ENCODE measurements at regions not wholly inside any gene's neighbourhood (a gene's known extent, or its start where the extent isn't known, plus 50 kb on each side); places are given as distances from the start of the nearest gene placed in this dataset.
"Not testable (repeated sequence)": the region's sequence is repeated elsewhere in the genome, so short reads cannot be mapped to it uniquely, and the experiment has no call there.

DNA sequence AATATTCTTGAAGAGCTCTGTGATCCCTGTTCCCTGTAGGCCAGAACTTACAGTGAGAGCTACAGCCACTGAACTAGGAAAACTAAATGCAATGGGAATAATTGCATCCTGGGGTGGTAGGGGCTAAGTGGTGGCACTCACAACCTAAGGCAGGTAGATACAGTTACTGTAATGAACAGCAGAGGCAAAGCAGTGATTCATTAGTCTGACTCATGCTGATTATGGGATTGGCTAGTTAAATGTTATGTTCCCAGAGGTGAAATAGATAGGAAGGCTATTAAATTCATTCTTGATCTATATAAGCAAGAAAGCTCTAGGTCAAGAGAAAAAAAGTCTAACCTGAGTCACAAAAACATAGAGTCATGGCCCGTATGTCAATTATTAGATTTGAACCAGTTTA is 173.1 kb upstream of the MALRD1 start:
- no peak for DNase-seq (ENCODE audit: low read depth)
- no peak overlapping the region for H3K4me3 ChIP-seq (ENCODE audit: low read depth, low read length)
- TF ChIP-seq, protein P1, sequence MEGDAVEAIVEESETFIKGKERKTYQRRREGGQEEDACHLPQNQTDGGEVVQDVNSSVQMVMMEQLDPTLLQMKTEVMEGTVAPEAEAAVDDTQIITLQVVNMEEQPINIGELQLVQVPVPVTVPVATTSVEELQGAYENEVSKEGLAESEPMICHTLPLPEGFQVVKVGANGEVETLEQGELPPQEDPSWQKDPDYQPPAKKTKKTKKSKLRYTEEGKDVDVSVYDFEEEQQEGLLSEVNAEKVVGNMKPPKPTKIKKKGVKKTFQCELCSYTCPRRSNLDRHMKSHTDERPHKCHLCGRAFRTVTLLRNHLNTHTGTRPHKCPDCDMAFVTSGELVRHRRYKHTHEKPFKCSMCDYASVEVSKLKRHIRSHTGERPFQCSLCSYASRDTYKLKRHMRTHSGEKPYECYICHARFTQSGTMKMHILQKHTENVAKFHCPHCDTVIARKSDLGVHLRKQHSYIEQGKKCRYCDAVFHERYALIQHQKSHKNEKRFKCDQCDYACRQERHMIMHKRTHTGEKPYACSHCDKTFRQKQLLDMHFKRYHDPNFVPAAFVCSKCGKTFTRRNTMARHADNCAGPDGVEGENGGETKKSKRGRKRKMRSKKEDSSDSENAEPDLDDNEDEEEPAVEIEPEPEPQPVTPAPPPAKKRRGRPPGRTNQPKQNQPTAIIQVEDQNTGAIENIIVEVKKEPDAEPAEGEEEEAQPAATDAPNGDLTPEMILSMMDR (IDR thresholded peaks at IDR 0.05; ENCODE audit: insufficient read depth, low read length, poor library complexity, severe bottlenecking) = no peak
- H3K27me3 ChIP-seq (ENCODE audit: control insufficient read depth, insufficient read depth, low read length) = no peaks in the 10 kb centered on the region
- H3K36me3 ChIP-seq (ENCODE audit: control insufficient read depth, insufficient read depth, low read length) = no peaks in the 10 kb centered on the region

DNA sequence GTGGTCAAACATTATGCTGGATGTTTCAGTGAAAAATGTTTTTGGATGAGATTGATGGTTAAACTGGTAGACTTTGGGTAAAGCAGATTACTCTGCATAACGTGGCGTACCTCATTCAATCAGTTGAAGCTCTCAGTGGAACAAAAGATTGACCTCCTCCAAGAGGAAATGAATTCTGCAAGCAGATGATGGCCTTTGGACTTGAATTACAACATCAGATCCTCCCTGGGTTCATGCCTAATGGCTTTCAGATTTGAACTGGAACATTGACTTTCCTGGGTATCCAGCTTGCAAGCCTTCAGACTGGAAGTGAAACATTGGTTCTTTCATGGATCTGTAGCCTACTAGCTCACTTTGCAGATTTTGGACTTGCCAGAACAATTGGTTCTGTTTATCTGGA is 169.3 kb upstream of the MALRD1 start:
- no peaks in the 10 kb centered on the region for H3K27me3 ChIP-seq (ENCODE audit: control insufficient read depth, insufficient read depth, low read length)
- H3K36me3 ChIP-seq (ENCODE audit: control insufficient read depth, insufficient read depth, low read length) = no peaks in the 10 kb centered on the region
- TF ChIP-seq, protein P1 (IDR thresholded peaks at IDR 0.05; ENCODE audit: insufficient read depth, low read length, poor library complexity, severe bottlenecking) = no peak
- no peak overlapping the region for H3K4me3 ChIP-seq (ENCODE audit: low read depth, low read length)
- DNase-seq (ENCODE audit: low read depth) = no peak

DNA sequence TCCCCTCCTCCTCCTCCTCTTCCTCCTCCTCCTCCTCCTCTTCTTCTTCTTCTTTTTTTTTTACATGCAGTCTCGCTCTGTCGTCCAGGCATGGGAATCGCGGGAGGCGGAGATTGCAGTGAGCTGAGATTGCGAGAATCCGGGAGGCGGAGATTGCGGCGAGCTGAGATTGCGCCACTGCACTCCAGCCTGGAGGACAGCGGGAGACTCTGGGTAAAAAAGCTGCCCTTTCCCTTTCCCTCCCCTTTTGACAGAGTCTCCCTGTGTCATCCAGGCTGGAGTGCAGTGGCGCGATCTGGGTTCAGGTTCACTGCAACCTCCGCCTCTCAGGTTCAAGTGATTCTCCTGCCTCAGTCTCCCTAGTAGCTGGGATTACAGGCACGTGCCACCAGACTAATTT is 168.1 kb upstream of the MALRD1 start:
- TF ChIP-seq, protein P1 (IDR thresholded peaks at IDR 0.05; ENCODE audit: insufficient read depth, low read length, poor library complexity, severe bottlenecking) = no peak
- Histone ChIP-seq H3K4me3 (ENCODE audit: low read depth, low read length) (no peak overlapping the region), H3K36me3 (ENCODE audit: control insufficient read depth, insufficient read depth, low read length) (no peaks in the 10 kb centered on the region), H3K27me3 (ENCODE audit: control insufficient read depth, insufficient read depth, low read length) (no peaks in the 10 kb centered on the region)
- DNase-seq (ENCODE audit: low read depth) = no peak

DNA sequence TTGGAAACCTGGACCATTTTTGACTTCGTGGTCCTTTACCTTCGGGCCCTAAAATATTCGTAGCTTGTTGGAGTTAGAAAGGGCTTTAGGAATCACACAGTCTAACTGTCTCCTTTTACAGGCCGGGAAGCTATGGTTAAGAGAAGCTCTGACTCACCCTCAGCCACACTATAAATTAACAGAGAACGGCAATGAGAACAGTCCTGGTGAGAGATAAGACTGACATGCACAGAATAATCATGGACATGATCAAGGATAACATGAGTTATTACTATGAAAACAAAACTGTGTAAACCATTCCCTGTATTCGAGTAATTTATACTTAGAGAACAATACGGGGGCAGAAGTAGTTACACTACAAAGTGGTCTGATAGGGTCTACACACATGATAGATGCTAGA is 162.5 kb upstream of the MALRD1 start:
- DNase-seq (ENCODE audit: low read depth) = peak; percentile 1
- Histone ChIP-seq H3K36me3 (ENCODE audit: control insufficient read depth, insufficient read depth, low read length) (no peaks in the 10 kb centered on the region), H3K27me3 (ENCODE audit: control insufficient read depth, insufficient read depth, low read length) (no peaks in the 10 kb centered on the region), H3K4me3 (ENCODE audit: low read depth, low read length) (no peak overlapping the region)
- TF ChIP-seq, protein P1 (IDR thresholded peaks at IDR 0.05; ENCODE audit: insufficient read depth, low read length, poor library complexity, severe bottlenecking) = no peak

DNA sequence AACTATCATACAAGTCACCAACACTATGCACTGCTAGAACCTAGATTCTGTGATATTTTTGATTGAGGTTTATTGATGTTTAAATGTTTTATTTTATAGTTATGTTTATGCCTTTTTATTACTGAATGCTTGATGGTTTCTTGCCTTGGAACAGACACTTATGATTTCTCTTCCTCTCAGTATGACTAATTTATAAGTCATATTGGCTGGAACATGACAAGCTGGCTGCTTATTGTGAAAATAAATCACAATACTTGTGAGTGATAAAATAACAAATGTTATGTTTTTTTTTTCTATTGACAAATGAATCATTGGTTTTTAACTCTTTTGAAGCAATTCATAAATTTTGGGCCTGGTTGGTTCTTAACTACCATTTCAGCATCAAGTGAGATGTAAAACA is 142.0 kb upstream of the MALRD1 start:
- H3K36me3 ChIP-seq (ENCODE audit: control insufficient read depth, insufficient read depth, low read length) = no peaks in the 10 kb centered on the region
- no peak for DNase-seq (ENCODE audit: low read depth)
- H3K27me3 ChIP-seq (ENCODE audit: control insufficient read depth, insufficient read depth, low read length) = no peaks in the 10 kb centered on the region
- H3K4me3 ChIP-seq (ENCODE audit: low read depth, low read length) = no peak overlapping the region
- TF ChIP-seq, protein P1 (IDR thresholded peaks at IDR 0.05; ENCODE audit: insufficient read depth, low read length, poor library complexity, severe bottlenecking) = no peak

DNA sequence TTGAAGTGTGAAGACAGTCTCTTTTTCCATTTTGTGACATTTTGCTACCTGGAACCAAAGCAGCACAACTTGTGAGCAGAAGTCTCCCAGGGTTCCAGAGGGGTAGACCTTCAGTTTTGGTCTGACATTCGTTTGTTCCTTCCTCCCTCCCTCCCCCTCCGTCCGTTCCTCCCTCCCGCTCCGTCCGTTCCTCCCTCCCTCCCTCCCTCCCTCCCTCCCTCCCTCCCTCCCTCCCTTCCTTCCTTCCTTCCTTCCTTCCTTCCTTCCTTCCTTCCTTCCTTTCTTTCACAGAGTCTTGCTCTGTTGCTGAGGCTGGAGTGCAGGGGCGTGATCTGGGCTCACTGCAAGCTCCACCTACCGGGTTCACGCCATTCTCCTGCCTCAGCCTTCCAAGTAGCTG is 131.2 kb upstream of the MALRD1 start:
- H3K4me3 ChIP-seq (ENCODE audit: low read depth, low read length); H3K27me3 ChIP-seq (ENCODE audit: control insufficient read depth, insufficient read depth, low read length); H3K36me3 ChIP-seq (ENCODE audit: control insufficient read depth, insufficient read depth, low read length); DNase-seq (ENCODE audit: low read depth): not testable (repeated sequence)
